Smooth muscle cell (in vitro differentiated cells): ENCODE measurements at regions not wholly inside any gene's neighbourhood (a gene's known extent, or its start where the extent isn't known, plus 50 kb on each side); places are given as distances from the start of the nearest gene placed in this dataset.
"Not testable (repeated sequence)": the region's sequence is repeated elsewhere in the genome, so short reads cannot be mapped to it uniquely, and the experiment has no call there.

Experiments used
- DNase-seq: peaks from one replicate; lab custom pipeline; 2025; ENCODE audit not compliant: unreplicated experiment; lab: John Stamatoyannopoulos, UW
- H2AFZ ChIP-seq: fragments of 200-600 bp; sonication (generic); 2 replicates; pipeline ENCODE4 v1.6.0; 2016; ENCODE audit warnings: antibody characterized with exemption, low read depth, mild to moderate bottlenecking
- H3F3A ChIP-seq: fragments of 200-600 bp; sonication (generic); 2 replicates; pipeline ENCODE4 v1.6.0; 2017; ENCODE audit warnings: antibody characterized with exemption, low read depth
- H3K27ac ChIP-seq: fragments of 200-600 bp; sonication (generic); 2 replicates; pipeline ENCODE4 v1.5.1; 2016; ENCODE audit warnings: low read depth, mild to moderate bottlenecking
- H3K27me3 ChIP-seq: fragments of 200-600 bp; sonication (generic); 2 replicates; pipeline ENCODE4 v1.6.1; 2016; ENCODE audit warnings: low read depth, mild to moderate bottlenecking
- H3K36me3 ChIP-seq: fragments of 200-600 bp; sonication (generic); 2 replicates; pipeline ENCODE4 v1.5.1; 2016; ENCODE audit warnings: low read depth
- H3K4me1 ChIP-seq: fragments of 200-600 bp; sonication (generic); 2 replicates; pipeline ENCODE4 v1.5.1; 2016; ENCODE audit warnings: low read depth
- H3K4me2 ChIP-seq: fragments of 200-600 bp; sonication (generic); 2 replicates; pipeline ENCODE4 v1.6.0; 2016; ENCODE audit warnings: mild to moderate bottlenecking
- H3K4me3 ChIP-seq: fragments of 200-600 bp; sonication (generic); 2 replicates; pipeline ENCODE4 v1.5.1; 2016; ENCODE audit warnings: mild to moderate bottlenecking
- H3K79me2 ChIP-seq: fragments of 200-600 bp; sonication (generic); 2 replicates; pipeline ENCODE4 v1.6.0; 2016; ENCODE audit warnings: low read depth, mild to moderate bottlenecking
- H3K9ac ChIP-seq: fragments of 200-600 bp; sonication (generic); 2 replicates; pipeline ENCODE4 v1.6.0; 2016; ENCODE audit warnings: low read depth
- H3K9me3 ChIP-seq: fragments of 200-600 bp; sonication (generic); replicated peaks from 2 replicates; pipeline ENCODE4 v1.5.1; 2016; ENCODE audit warnings: low read depth
- H4K20me1 ChIP-seq: fragments of 200-600 bp; sonication (generic); 2 replicates; pipeline ENCODE4 v1.6.0; 2016; ENCODE audit warnings: low read depth
- WGBS: methylation state at CpG from one replicate; pipeline ENCODE4 v1.1.7; 2016; ENCODE audit warnings: low lambda C conversion rate; 5-methylcytosine and 5-hydroxymethylcytosine counted together
- TF ChIP-seq, protein P1 (sequence below): fragments of 200-600 bp; sonication (generic); IDR thresholded peaks from 2 replicates; pipeline ENCODE4 v1.5.1; 2017; ENCODE audit warnings: borderline replicate concordance, mild to moderate bottlenecking, antibody characterized with exemption; ENCODE audit not compliant: insufficient read depth, poor library complexity, severe bottlenecking

DNA sequence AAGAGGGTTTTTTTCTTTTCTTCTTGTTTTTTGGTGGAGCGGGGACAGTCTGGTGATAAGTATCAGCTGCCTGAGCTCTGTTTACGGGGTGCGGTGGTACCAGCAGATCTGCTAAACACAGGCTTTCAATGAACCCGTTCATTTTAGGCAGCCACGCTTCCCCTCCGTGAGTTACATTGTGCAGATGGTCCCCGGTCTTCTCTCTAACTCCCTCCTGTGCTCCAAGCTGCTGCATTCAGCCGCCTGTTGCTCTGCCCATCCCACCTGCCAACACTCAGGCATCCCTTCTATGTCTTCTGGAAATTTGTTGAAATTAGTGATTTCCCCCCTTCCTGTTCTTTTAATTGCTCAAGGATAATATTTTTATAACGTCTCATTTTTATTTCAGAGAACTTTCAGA lies 82.1 kb upstream of the ELAC2 start:
- Histone ChIP-seq H3K4me3 (no peak overlapping the region), H4K20me1 (no peaks in the 10 kb centered on the region), H3K9ac (no peak overlapping the region), H3K4me1 (peaks cover 6% of the 10 kb centered on the region), H3F3A (no peaks in the 10 kb centered on the region), H3K79me2 (no peaks in the 10 kb centered on the region), H3K27ac (no peak overlapping the region), H2AFZ (peak overlapping the region; percentile 68), H3K9me3 (no peaks in the 10 kb centered on the region), H3K27me3 (no peaks in the 10 kb centered on the region), H3K4me2 (no peak overlapping the region), H3K36me3 (no peaks in the 10 kb centered on the region)
- 77% methylated on average over 9 of the region's 9 CpGs for WGBS
- TF ChIP-seq, protein P1, sequence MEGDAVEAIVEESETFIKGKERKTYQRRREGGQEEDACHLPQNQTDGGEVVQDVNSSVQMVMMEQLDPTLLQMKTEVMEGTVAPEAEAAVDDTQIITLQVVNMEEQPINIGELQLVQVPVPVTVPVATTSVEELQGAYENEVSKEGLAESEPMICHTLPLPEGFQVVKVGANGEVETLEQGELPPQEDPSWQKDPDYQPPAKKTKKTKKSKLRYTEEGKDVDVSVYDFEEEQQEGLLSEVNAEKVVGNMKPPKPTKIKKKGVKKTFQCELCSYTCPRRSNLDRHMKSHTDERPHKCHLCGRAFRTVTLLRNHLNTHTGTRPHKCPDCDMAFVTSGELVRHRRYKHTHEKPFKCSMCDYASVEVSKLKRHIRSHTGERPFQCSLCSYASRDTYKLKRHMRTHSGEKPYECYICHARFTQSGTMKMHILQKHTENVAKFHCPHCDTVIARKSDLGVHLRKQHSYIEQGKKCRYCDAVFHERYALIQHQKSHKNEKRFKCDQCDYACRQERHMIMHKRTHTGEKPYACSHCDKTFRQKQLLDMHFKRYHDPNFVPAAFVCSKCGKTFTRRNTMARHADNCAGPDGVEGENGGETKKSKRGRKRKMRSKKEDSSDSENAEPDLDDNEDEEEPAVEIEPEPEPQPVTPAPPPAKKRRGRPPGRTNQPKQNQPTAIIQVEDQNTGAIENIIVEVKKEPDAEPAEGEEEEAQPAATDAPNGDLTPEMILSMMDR = no peak
- no peak for DNase-seq

DNA sequence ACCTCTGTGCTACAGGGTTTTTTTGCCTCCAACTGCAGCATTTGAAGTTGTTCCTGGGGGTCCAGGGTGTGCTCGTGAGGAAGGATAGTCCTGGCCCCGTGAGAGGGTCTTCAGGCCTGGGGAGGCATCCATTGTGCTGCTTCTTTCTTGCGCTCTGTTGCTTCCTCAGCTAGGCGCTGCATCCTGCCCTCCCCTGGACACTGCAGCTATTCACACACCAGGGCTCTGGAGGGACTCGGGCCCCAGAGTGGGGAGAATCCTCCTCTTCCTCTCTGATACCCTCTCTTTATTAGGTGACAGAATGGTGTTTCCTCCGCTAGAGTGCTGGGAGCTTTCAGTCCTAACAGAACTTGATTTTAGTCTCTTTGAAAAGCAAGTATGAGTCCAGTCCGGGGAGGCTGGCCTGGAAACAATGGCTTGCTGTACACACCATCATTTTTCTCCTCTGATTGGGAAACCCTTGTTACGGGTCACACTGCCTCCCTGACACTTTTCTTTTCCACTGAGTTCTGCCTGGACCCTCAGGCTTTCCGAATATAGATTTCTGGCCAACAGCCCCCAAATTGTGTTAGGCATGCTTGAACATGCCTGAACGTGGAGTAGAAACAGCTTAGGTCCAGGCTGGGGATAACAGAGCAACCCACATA lies 81.4 kb upstream of the ELAC2 start:
- 73% methylated on average over 10 of the region's 10 CpGs for WGBS
- Histone ChIP-seq H3K4me1 (peaks cover 6% of the 10 kb centered on the region), H2AFZ (peak overlapping the region; percentile 68), H3F3A (no peaks in the 10 kb centered on the region), H3K9ac (no peak overlapping the region), H3K36me3 (no peaks in the 10 kb centered on the region), H3K27ac (no peak overlapping the region), H4K20me1 (no peaks in the 10 kb centered on the region), H3K79me2 (no peaks in the 10 kb centered on the region), H3K27me3 (no peaks in the 10 kb centered on the region), H3K4me3 (no peak overlapping the region), H3K9me3 (no peaks in the 10 kb centered on the region), H3K4me2 (no peak overlapping the region)
- TF ChIP-seq, protein P1 = no peak
- no peak for DNase-seq

DNA sequence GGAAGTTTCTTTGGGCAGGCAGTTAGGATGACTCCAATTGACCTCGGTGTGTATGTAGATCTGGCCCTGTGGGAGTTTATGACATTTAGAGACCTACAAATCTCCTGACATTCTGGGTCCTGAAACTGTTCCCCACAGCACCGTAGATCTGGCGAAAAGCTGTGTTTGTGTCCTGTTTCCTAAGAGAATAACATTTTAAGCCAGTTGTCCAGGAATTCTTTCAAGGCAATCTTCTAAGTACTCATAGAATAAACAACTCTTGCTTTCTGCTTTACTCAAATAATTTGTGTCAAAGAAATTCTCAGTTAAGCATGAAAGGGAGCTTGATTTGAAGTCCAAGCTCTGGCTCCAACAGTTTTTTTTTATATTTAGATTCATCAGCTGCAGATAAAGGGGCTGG lies 78.5 kb upstream of the ELAC2 start:
- Histone ChIP-seq H2AFZ (no peak overlapping the region), H3K27ac (no peak overlapping the region), H3K4me1 (peaks cover 6% of the 10 kb centered on the region), H3K27me3 (peaks cover 3% of the 10 kb centered on the region), H3K4me3 (no peak overlapping the region), H3K4me2 (no peak overlapping the region), H4K20me1 (no peaks in the 10 kb centered on the region), H3K36me3 (no peaks in the 10 kb centered on the region), H3K9ac (no peak overlapping the region), H3F3A (no peaks in the 10 kb centered on the region), H3K9me3 (no peaks in the 10 kb centered on the region), H3K79me2 (no peaks in the 10 kb centered on the region)
- TF ChIP-seq, protein P1 = no peak
- no peak for DNase-seq
- WGBS = 62% methylated on average over 3 of the region's 3 CpGs

DNA sequence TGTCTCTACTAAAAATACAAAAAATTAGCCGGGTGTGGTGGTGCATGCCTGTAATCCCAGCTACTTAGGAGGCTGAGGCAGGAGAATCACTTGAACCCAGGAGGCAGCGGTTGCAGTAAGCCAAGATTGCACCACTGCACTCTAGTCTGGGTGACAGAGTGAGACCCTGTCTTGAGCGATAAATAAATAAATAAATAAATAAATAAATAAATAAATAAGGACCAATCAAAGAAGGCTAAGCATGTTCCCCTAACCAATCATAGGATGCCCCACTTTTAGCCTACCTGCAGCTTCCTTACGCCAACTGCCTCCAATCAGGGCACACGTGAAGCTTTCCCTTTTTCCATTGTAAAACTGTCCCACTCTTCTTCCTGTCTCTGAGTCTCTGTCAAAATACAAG lies 74.2 kb upstream of the ELAC2 start:
- peaks cover 12% of the 10 kb centered on the region for H3K27me3 ChIP-seq
- H3K27ac ChIP-seq, H2AFZ ChIP-seq, DNase-seq, H3K36me3 ChIP-seq, H4K20me1 ChIP-seq, H3F3A ChIP-seq, H3K4me1 ChIP-seq, H3K79me2 ChIP-seq, H3K9me3 ChIP-seq, H3K4me2 ChIP-seq, H3K9ac ChIP-seq, H3K4me3 ChIP-seq: not testable (repeated sequence)
- 88% methylated on average over 5 of the region's 5 CpGs for WGBS
